Adrenal gland (tissue), 9 donors: ENCODE measurements at regions not wholly inside any gene's neighbourhood (a gene's known extent, or its start where the extent isn't known, plus 50 kb on each side); places are given as distances from the start of the nearest gene placed in this dataset.
"Not testable (repeated sequence)": the region's sequence is repeated elsewhere in the genome, so short reads cannot be mapped to it uniquely, and the experiment has no call there.

Experiments
- DNase-seq, 7 donors: peaks; one replicate each; pipeline ENCODE4 v3.0.0-alpha.2; 2019 to 2020
- H3K27ac ChIP-seq, 5 donors: fragments of 200-600 bp; sonication (generic) in 4 of 5; 1 replicate in 3 of 5; 2 replicates in 2 of 5; pipeline versions ENCODE4 v1.5.1 to v1.8.0; 2016 to 2020; ENCODE audit warnings: mild to moderate bottlenecking in 1 of 5
- H3K27me3 ChIP-seq: fragments of 200-600 bp; 2 replicates; pipeline ENCODE4 v1.8.0; 2021
- H3K36me3 ChIP-seq, 2 donors: fragments of 200-600 bp; replicated peaks in 1 of 2; 1 replicate in 1 of 2; 2 replicates in 1 of 2; pipeline versions ENCODE4 v1.5.1 to v1.8.0; 2018 to 2022
- H3K4me1 ChIP-seq, 2 donors: fragments of 200-600 bp; replicated peaks in 1 of 2; 1 replicate in 1 of 2; 2 replicates in 1 of 2; pipeline versions ENCODE4 v1.5.1 to v1.8.0; 2018 to 2021
- H3K4me3 ChIP-seq, 4 donors: fragments of 200-600 bp; sonication (generic) in 3 of 4; one replicate each; pipeline ENCODE4 v1.5.1; 2016 to 2018
- H3K9me3 ChIP-seq, 3 donors: fragments of 200-600 bp; sonication (generic) in 1 of 3; replicated peaks in 1 of 3; 1 replicate in 2 of 3; 2 replicates in 1 of 3; pipeline versions ENCODE4 v1.5.1 to v1.8.0; 2016 to 2021
- CTCF ChIP-seq, 6 experiments: fragments of 450-650 bp in 4 of 6; fragments of 200-600 bp in 2 of 6; sonication (generic) in 1 of 6; IDR thresholded peaks; 1 replicate in 5 of 6; 2 replicates in 1 of 6; pipeline versions ENCODE4 v1.5.1 to v1.8.0; 2016 to 2021; ENCODE audit warnings: antibody characterized with exemption in 6 of 6, mild to moderate bottlenecking in 2 of 6, moderate library complexity in 1 of 6
- POLR2A ChIP-seq, 2 donors: fragments of 450-650 bp; IDR thresholded peaks; one replicate each; pipeline ENCODE4 v1.6.1; 2017; ENCODE audit warnings: antibody characterized with exemption in 2 of 2, mild to moderate bottlenecking in 2 of 2, moderate library complexity in 1 of 2
- WGBS, 4 donors: extraction: QIAGEN DNeasy Blood & Tissue Kit in 2 of 4; methylation state at CpG; one replicate each; pipeline versions ENCODE4 v1.1.5 to v1.1.7; 2013 to 2017; 5-methylcytosine and 5-hydroxymethylcytosine counted together
- intact Hi-C, 2 donors: fragments of 100-400 bp; cut with DNase I; formaldehyde crosslinking; loops; one replicate each; pipeline versions ENCODE4 v1.14.1 to v1.15.0; 2022 to 2023
- donor health status: healthy with polysubstance abuse.
- donor health status: Bipolar disorder and iron deficiency.
- donor health status: DM: yes; HTN: yes; CAD: no.
- donor health status: DM: no; HTN: no; CAD: no.
- donor health status: DM: no; HTN: no; CAD: no.

DNA sequence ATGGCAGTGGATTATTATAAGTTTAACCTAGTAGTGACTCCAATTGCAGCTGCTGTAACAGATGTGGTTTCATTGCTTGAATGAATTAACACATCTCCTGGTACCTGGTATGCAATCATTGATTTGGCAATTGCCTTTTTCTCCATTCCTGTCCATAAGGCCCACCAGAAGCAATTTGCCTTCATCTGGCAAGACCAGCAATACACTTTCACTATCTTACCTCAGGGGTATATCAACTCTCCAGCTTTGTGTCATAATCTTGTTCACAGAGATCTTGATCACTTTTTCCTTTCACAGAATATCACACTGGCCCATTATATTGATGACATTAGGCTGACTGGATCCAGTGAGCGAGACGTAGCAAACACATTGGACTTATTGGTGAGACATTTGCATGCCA is 128.7 kb upstream of the ZC3H12C start:
- no peak for DNase-seq

GRCh38 chr11:109965445-109965844 is 127.7 kb upstream of the ZC3H12C start:
- not testable (repeated sequence) for H3K27ac ChIP-seq, H3K4me1 ChIP-seq, H3K27me3 ChIP-seq, H3K36me3 ChIP-seq, H3K9me3 ChIP-seq, DNase-seq, H3K4me3 ChIP-seq
- intact Hi-C loops, result loop anchor here in 1 of 2 donors (10.0 kb wide), 1 partner anchor 59 kb away; no protein-coding TSS in a partner anchor
- WGBS, 4 donors, result 93 to 100% (median 96%) methylated on average over 1 of the region's 1 CpG

More for the DNA sequence above, 128.7 kb upstream of the ZC3H12C start:
- Histone ChIP-seq H3K36me3 (no peaks in the 10 kb centered on the region), H3K27me3 (no peaks in the 10 kb centered on the region), H3K9me3 (no peaks in the 10 kb centered on the region), H3K4me1 (peaks cover 0 to 5% of the 10 kb centered on the region in 2 donors), H3K27ac (no peak overlapping the region), H3K4me3 (no peak overlapping the region)
- TF ChIP-seq POLR2A (IDR thresholded peaks at IDR 0.05) (no peak), CTCF (IDR thresholded peaks at IDR 0.05) (no peak)
- intact Hi-C loops, result loop anchor here in 1 of 2 donors (10.0 kb wide), 1 partner anchor 60 kb away; no protein-coding TSS in a partner anchor
- 95 to 100% (median 99%) methylated on average over 2 of the region's 2 CpGs for WGBS, 4 donors

GRCh38 chr11:109965926-109966325 is 127.3 kb upstream of the ZC3H12C start:
- WGBS, 4 donors, result 43 to 84% (median 80%) methylated on average over 1 to 2 of the region's 2 CpGs
- intact Hi-C loops, result loop anchor here in 1 of 2 donors (10.0 kb wide), 1 partner anchor 59 kb away; no protein-coding TSS in a partner anchor

GRCh38 chr11:109967136-109967535 is 126.1 kb upstream of the ZC3H12C start:
- not testable (repeated sequence) for H3K27ac ChIP-seq, H3K36me3 ChIP-seq, DNase-seq, H3K27me3 ChIP-seq, H3K9me3 ChIP-seq, H3K4me3 ChIP-seq
- intact Hi-C loops, result loop anchor here in 1 of 2 donors (10.0 kb wide), 1 partner anchor 58 kb away; no protein-coding TSS in a partner anchor
- 71 to 88% (median 83%) methylated on average over 1 of the region's 1 CpG for WGBS, 4 donors
- peaks cover 0 to 14% of the 10 kb centered on the region in 2 donors for H3K4me1 ChIP-seq

More at GRCh38 chr11:109965926-109966325, 127.3 kb upstream of the ZC3H12C start:
- not testable (repeated sequence) for H3K4me1 ChIP-seq, DNase-seq, H3K4me3 ChIP-seq, H3K36me3 ChIP-seq, H3K9me3 ChIP-seq, H3K27ac ChIP-seq, H3K27me3 ChIP-seq

GRCh38 chr11:109968299-109968698 is 124.9 kb upstream of the ZC3H12C start:
- TF ChIP-seq CTCF (IDR thresholded peaks at IDR 0.05) (no peak), POLR2A (IDR thresholded peaks at IDR 0.05) (no peak)
- DNase-seq, result no peak
- intact Hi-C loops, result loop anchor here in 1 of 2 donors (10.0 kb wide), 1 partner anchor 57 kb away; no protein-coding TSS in a partner anchor
- Histone ChIP-seq H3K4me1 (peaks cover 0 to 22% of the 10 kb centered on the region in 2 donors), H3K9me3 (no peaks in the 10 kb centered on the region), H3K36me3 (no peaks in the 10 kb centered on the region), H3K4me3 (no peak overlapping the region), H3K27ac (no peak overlapping the region), H3K27me3 (no peaks in the 10 kb centered on the region)
- 80 to 91% (median 84%) methylated on average over 3 of the region's 3 CpGs for WGBS, 4 donors

- Histone ChIP-seq H3K4me3 (no peak overlapping the region), H3K9me3 (no peaks in the 10 kb centered on the region), H3K36me3 (no peaks in the 10 kb centered on the region), H3K4me1 (peaks cover 0 to 22% of the 10 kb centered on the region in 2 donors), H3K27ac (no peak overlapping the region), H3K27me3 (no peaks in the 10 kb centered on the region)
- intact Hi-C loops, result loop anchor here in 1 of 2 donors (10.0 kb wide), 1 partner anchor 56 kb away; no protein-coding TSS in a partner anchor
- TF ChIP-seq POLR2A (IDR thresholded peaks at IDR 0.05) (no peak), CTCF (IDR thresholded peaks at IDR 0.05) (no peak)
- no peak for DNase-seq
- WGBS, 4 donors, result 98 to 100% (median 99%) methylated on average over 3 of the region's 3 CpGs
Measured at GRCh38 chr11:109968781-109969180, 124.4 kb upstream of the ZC3H12C start.
